ENCODE measurements at regions not wholly inside any gene's neighbourhood (a gene's known extent, or its start where the extent isn't known, plus 50 kb on each side); places are given as distances from the start of the nearest gene placed in this dataset.

GRCh38 chr7:11960621-11961020 lies 128.6 kb upstream of the THSD7A start:
- no peak for TF ChIP-seq CTCF (IDR thresholded peaks at IDR 0.05)
- no peak for TF ChIP-seq POLR2A (IDR thresholded peaks at IDR 0.05)

Measured in stomach (tissue), 4 donors.